IMR-90 (cell line): ENCODE measurements at regions not wholly inside any gene's neighbourhood (a gene's known extent, or its start where the extent isn't known, plus 50 kb on each side); places are given as distances from the start of the nearest gene placed in this dataset.

ENCODE experiments used
- ATAC-seq: fragments of 200-7000 bp; cut with Tn5 transposase; 2 replicates; pipeline ENCODE4 v1.9.1; 2020; ENCODE audit warnings: low read depth, mild to moderate bottlenecking, moderate library complexity
- BruUV-seq: library from RNA; stranded (reverse); fragments of 400-500 nt; replicated peaks from 2 replicates; lab custom pipeline; 2021; lab: Mats Ljungman, UMichigan
- CTCF ChIA-PET: fragments of 300-600 bp; formaldehyde crosslinking; extraction: SDS; loops from one replicate; lab custom pipeline; 2021; ENCODE audit warnings: antibody characterized with exemption; lab: Yijun Ruan, JAX
- POLR2A ChIA-PET: fragments of 300-600 bp; sonication (Branson Sonifier 250); formaldehyde crosslinking; loops from one replicate; lab custom pipeline; 2022; ENCODE audit warnings: antibody characterized with exemption; ENCODE audit not compliant: unreplicated experiment; lab: Charles Lee
- DNase-seq: peaks from one replicate; pipeline ENCODE4 v3.0.0; 2013
- H2AFZ ChIP-seq: replicated peaks from 2 replicates; pipeline ENCODE3; 2013; ENCODE audit warnings: low read length, mild to moderate bottlenecking; ENCODE audit not compliant: poor library complexity
- H2AK5ac ChIP-seq: 2 replicates; pipeline ENCODE4 v1.6.1; 2013; ENCODE audit warnings: low read depth, low read length, inconsistent platforms
- H2AK9ac ChIP-seq: replicated peaks from 2 replicates; pipeline ENCODE3; 2013; ENCODE audit warnings: mild to moderate bottlenecking, low read depth, low read length, moderate library complexity; ENCODE audit not compliant: poor library complexity
- H2BK120ac ChIP-seq: 2 replicates; pipeline ENCODE4 v1.6.1; 2013; ENCODE audit warnings: low read depth, low read length, inconsistent platforms
- H2BK15ac ChIP-seq: 3 replicates; pipeline ENCODE4 v1.6.1; 2013; ENCODE audit warnings: low read depth, low read length, inconsistent platforms
- H2BK20ac ChIP-seq: 2 replicates; pipeline ENCODE4 v1.6.1; 2013; ENCODE audit warnings: low read depth, mild to moderate bottlenecking, inconsistent platforms, low read length, moderate library complexity
- H2BK5ac ChIP-seq: 2 replicates; pipeline ENCODE4 v1.6.1; 2013; ENCODE audit warnings: mild to moderate bottlenecking, low read depth, low read length, inconsistent platforms; ENCODE audit not compliant: poor library complexity, severe bottlenecking
- H3K14ac ChIP-seq: replicated peaks from 2 replicates; pipeline ENCODE4 v1.6.1; 2013; ENCODE audit warnings: low read depth, low read length, inconsistent platforms
- H3K18ac ChIP-seq: 2 replicates; pipeline ENCODE4 v1.6.1; 2013; ENCODE audit warnings: low read depth, low read length, control low read depth
- H3K23ac ChIP-seq: 2 replicates; pipeline ENCODE4 v1.6.1; 2013; ENCODE audit warnings: low read depth, low read length, inconsistent platforms
- H3K27ac ChIP-seq: 2 replicates; pipeline ENCODE4 v1.5.1; 2013; ENCODE audit warnings: mild to moderate bottlenecking, control low read depth, low read length; ENCODE audit not compliant: insufficient read depth
- H3K27me3 ChIP-seq: 2 replicates; pipeline ENCODE4 v1.6.1; 2013; ENCODE audit warnings: low read length; ENCODE audit not compliant: control insufficient read depth, insufficient read depth
- H3K36me3 ChIP-seq: 2 replicates; pipeline ENCODE4 v1.6.1; 2013; ENCODE audit warnings: low read length, mixed read lengths; ENCODE audit not compliant: control insufficient read depth, insufficient read depth
- H3K4ac ChIP-seq: 2 replicates; pipeline ENCODE4 v1.6.1; 2013; ENCODE audit warnings: low read depth, low read length, inconsistent platforms
- H3K4me1 ChIP-seq: 2 replicates; pipeline ENCODE4 v1.6.1; 2013; ENCODE audit warnings: low read length, mixed read lengths; ENCODE audit not compliant: control insufficient read depth, insufficient read depth
- H3K4me2 ChIP-seq: 2 replicates; pipeline ENCODE4 v1.6.1; 2013; ENCODE audit warnings: low read depth, mild to moderate bottlenecking, control low read depth, low read length, moderate library complexity
- H3K4me3 ChIP-seq: 2 replicates; pipeline ENCODE4 v1.5.1; 2013; ENCODE audit warnings: low read depth, mild to moderate bottlenecking, control low read depth, low read length, moderate library complexity; ENCODE audit not compliant: insufficient read depth
- H3K56ac ChIP-seq: 2 replicates; pipeline ENCODE4 v1.6.1; 2013; ENCODE audit warnings: low read length, inconsistent platforms; ENCODE audit not compliant: insufficient read depth; ENCODE audit errors: extremely low read depth
- H3K79me1 ChIP-seq, 2 experiments: 2 replicates each; pipeline ENCODE4 v1.6.1; 2013; ENCODE audit warnings: low read length in 2 of 2, inconsistent platforms in 1 of 2, low read depth in 1 of 2
- H3K9ac ChIP-seq: 2 replicates; pipeline ENCODE4 v1.6.1; 2013; ENCODE audit warnings: low read depth, low read length, control low read depth
- H3K9me1 ChIP-seq: 2 replicates; pipeline ENCODE4 v1.6.1; 2013; ENCODE audit warnings: low read length, inconsistent platforms; ENCODE audit not compliant: insufficient read depth
- H3K9me3 ChIP-seq: 2 replicates; pipeline ENCODE4 v1.6.1; 2013; ENCODE audit warnings: low read length; ENCODE audit not compliant: control insufficient read depth, insufficient read depth
- H4K20me1 ChIP-seq: 2 replicates; pipeline ENCODE4 v1.6.1; 2013; ENCODE audit warnings: low read length, inconsistent platforms; ENCODE audit not compliant: insufficient read depth
- H4K5ac ChIP-seq: 2 replicates; pipeline ENCODE4 v1.6.1; 2013; ENCODE audit warnings: mild to moderate bottlenecking, low read depth, low read length, control low read depth
- H4K8ac ChIP-seq, 2 experiments: 2 replicates each; pipeline ENCODE4 v1.6.1; 2013; ENCODE audit warnings: low read depth in 2 of 2, low read length in 2 of 2, control low read depth in 1 of 2, inconsistent platforms in 1 of 2
- H4K91ac ChIP-seq: 2 replicates; pipeline ENCODE4 v1.6.1; 2013; ENCODE audit warnings: low read depth, low read length, inconsistent platforms; ENCODE audit not compliant: insufficient read depth
- CEBPB ChIP-seq: IDR thresholded peaks from 2 replicates; pipeline ENCODE4 v1.6.1; 2012; ENCODE audit warnings: low read depth, low read length, improper control_type of control experiment
- FOS ChIP-seq: fragments of 150-350 bp; IDR thresholded peaks from 2 replicates; pipeline ENCODE4 v1.6.1; 2016; ENCODE audit warnings: low read depth, low read length
- MAFK ChIP-seq: IDR thresholded peaks from 2 replicates; pipeline ENCODE4 v1.6.1; 2012; ENCODE audit warnings: low read depth, low read length, improper control_type of control experiment
- MAZ ChIP-seq: IDR thresholded peaks from 2 replicates; pipeline ENCODE4 v1.6.1; 2012; ENCODE audit warnings: low read depth, mild to moderate bottlenecking, low read length, improper control_type of control experiment, moderate library complexity, borderline replicate concordance
- MXI1 ChIP-seq: IDR thresholded peaks from 2 replicates; pipeline ENCODE4 v1.6.1; 2012; ENCODE audit warnings: low read depth, mild to moderate bottlenecking, low read length, moderate library complexity, borderline replicate concordance
- NFE2L2 ChIP-seq: fragments of 150-350 bp; IDR thresholded peaks from 2 replicates; pipeline ENCODE4 v1.6.1; 2016; ENCODE audit warnings: low read depth, mild to moderate bottlenecking, low read length
- POLR2A ChIP-seq: IDR thresholded peaks from 2 replicates; pipeline ENCODE4 v1.6.1; 2012; ENCODE audit warnings: mild to moderate bottlenecking, low read depth, low read length
- RAD21 ChIP-seq: IDR thresholded peaks from 2 replicates; pipeline ENCODE4 v1.6.1; 2012; ENCODE audit warnings: low read length, improper control_type of control experiment
- WGBS, 2 experiments: methylation state at CpG; one replicate each; pipeline versions ENCODE4 v1.1.5 to v1.1.7; 2013; ENCODE audit warnings: missing lambda C conversion rate in 2 of 2; ENCODE audit not compliant: insufficient read length in 1 of 2; ENCODE audit errors: extremely low coverage in 2 of 2; 5-methylcytosine and 5-hydroxymethylcytosine counted together
- dilution Hi-C: fragments of 300-500 bp; cut with HindIII; formaldehyde crosslinking; loops from one replicate; pipeline ENCODE4 v1.14.3; 2018; ENCODE audit warnings: low sequenced_read_pairs; ENCODE audit not compliant: unreplicated experiment
- in situ Hi-C: fragments of 300-500 bp; cut with MboI; formaldehyde crosslinking; loops from 3 replicates; pipeline ENCODE4 v1.14.3; 2019; ENCODE audit warnings: low sequenced_read_pairs, inconsistent platforms, mixed read lengths
- intact Hi-C: fragments of 100-400 bp; cut with micrococcal nuclease; formaldehyde crosslinking; loops from 2 replicates; pipeline ENCODE4 v1.10.0; 2022
- TF ChIP-seq, protein P1 (sequence below): conservative IDR thresholded peaks from 2 replicates; pipeline ENCODE4 v1.5.1; 2012; ENCODE audit warnings: mild to moderate bottlenecking, low read depth, low read length, improper control_type of control experiment
- TF ChIP-seq, protein P2 (sequence below): fragments of 150-350 bp; IDR thresholded peaks from 2 replicates; pipeline ENCODE4 v1.6.1; 2017; ENCODE audit warnings: mild to moderate bottlenecking, antibody characterized with exemption, low read length, low read depth

DNA sequence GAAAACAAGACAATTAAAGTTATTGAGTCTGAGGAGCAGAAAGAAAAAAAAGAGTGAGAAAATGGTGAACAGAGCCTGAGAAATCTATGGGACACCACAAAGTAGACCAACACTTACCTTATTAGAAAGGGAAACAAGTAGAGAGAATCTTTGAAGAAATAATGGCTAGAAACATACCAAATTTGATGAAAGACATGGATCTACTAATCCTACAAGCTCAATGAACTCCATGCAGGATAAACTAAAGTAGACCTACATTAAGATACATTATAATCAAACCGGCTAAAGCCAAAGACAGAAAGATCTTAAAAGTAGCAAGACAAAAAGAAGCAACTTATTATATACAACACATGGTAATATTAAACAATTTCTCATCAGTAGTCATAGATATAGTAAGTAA, 782.3 kb upstream of the GHITM start:
- Histone ChIP-seq H4K20me1 (no peaks in the 10 kb centered on the region), H3K56ac (no peak overlapping the region), H3K9ac (no peak overlapping the region), H3K4me1 (no peaks in the 10 kb centered on the region), H2AK5ac (no peak overlapping the region), H3K27me3 (no peaks in the 10 kb centered on the region), H2BK120ac (no peak overlapping the region), H3K4me3 (no peak overlapping the region), H3K9me3 (no peaks in the 10 kb centered on the region), H4K91ac (no peak overlapping the region), H2AFZ (no peak overlapping the region), H2BK20ac (no peak overlapping the region), H3K9me1 (no peaks in the 10 kb centered on the region), H3K18ac (no peak overlapping the region), H3K23ac (no peak overlapping the region), H2BK5ac (no peak overlapping the region), H3K4me2 (no peak overlapping the region), H4K8ac (no peak overlapping the region), H3K27ac (no peak overlapping the region), H4K5ac (no peak overlapping the region), H2AK9ac (no peak overlapping the region), H3K14ac (no peak overlapping the region), H3K79me1 (no peaks in the 10 kb centered on the region), H3K36me3 (no peaks in the 10 kb centered on the region), H2BK15ac (no peak overlapping the region), H3K4ac (no peak overlapping the region)
- in situ Hi-C loops (no loop called here), dilution Hi-C loops (no loop called here), intact Hi-C loops (no loop called here)
- no peak for ATAC-seq
- POLR2A ChIA-PET, result no interaction called here
- CTCF ChIA-PET, result no interaction called here
- DNase-seq, result no peak
- BruUV-seq, result no TSS peak
- TF ChIP-seq FOS (no peak), MAFK (no peak), RAD21 (no peak), NFE2L2 (no peak), CEBPB (no peak), POLR2A (no peak), MXI1 (no peak), MAZ (no peak)
- TF ChIP-seq, protein P1, sequence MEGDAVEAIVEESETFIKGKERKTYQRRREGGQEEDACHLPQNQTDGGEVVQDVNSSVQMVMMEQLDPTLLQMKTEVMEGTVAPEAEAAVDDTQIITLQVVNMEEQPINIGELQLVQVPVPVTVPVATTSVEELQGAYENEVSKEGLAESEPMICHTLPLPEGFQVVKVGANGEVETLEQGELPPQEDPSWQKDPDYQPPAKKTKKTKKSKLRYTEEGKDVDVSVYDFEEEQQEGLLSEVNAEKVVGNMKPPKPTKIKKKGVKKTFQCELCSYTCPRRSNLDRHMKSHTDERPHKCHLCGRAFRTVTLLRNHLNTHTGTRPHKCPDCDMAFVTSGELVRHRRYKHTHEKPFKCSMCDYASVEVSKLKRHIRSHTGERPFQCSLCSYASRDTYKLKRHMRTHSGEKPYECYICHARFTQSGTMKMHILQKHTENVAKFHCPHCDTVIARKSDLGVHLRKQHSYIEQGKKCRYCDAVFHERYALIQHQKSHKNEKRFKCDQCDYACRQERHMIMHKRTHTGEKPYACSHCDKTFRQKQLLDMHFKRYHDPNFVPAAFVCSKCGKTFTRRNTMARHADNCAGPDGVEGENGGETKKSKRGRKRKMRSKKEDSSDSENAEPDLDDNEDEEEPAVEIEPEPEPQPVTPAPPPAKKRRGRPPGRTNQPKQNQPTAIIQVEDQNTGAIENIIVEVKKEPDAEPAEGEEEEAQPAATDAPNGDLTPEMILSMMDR, result no peak
- TF ChIP-seq, protein P2, sequence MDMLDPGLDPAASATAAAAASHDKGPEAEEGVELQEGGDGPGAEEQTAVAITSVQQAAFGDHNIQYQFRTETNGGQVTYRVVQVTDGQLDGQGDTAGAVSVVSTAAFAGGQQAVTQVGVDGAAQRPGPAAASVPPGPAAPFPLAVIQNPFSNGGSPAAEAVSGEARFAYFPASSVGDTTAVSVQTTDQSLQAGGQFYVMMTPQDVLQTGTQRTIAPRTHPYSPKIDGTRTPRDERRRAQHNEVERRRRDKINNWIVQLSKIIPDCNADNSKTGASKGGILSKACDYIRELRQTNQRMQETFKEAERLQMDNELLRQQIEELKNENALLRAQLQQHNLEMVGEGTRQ, result no peak
- WGBS, 2 experiments, result no CpG with 5 or more reads among the region's 1 CpG
